OCI-LY3 (cell line): ENCODE measurements at regions not wholly inside any gene's neighbourhood (a gene's known extent, or its start where the extent isn't known, plus 50 kb on each side); places are given as distances from the start of the nearest gene placed in this dataset.

Experiments
- EZH2phosphoT487 ChIP-seq: fragments of 200-600 bp; shearing (Covaris generic); IDR thresholded peaks from 2 replicates; pipeline ENCODE4 v1.6.1; 2018; ENCODE audit warnings: antibody characterized with exemption, mixed run types, low read depth
- TF ChIP-seq, protein P1 (sequence below): fragments of 200-600, 300-600 bp; sonication (generic); IDR thresholded peaks from 2 replicates; pipeline ENCODE4 v1.5.1; 2014; ENCODE audit warnings: antibody characterized with exemption, low read length, low read depth

DNA sequence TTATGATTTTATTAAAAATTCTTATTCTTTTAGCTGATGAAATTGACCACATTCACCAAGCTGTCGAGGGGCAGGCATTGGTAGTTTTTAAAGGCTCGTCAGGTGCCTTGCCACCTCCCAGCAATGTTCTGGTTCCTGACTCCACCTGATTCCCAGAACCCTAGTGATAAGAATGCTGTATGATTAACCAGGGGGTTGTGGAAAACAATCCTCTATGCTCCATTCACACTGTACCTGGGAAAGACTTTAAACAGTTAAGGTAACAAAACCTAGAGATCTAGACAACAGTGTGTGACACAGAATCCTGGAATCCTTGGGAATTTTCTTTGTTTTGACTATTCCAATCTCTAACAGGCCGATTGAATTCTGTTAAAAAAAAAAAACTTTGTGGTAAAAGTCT, 165.7 kb upstream of the OLIG3 start:
- TF ChIP-seq, protein P1, sequence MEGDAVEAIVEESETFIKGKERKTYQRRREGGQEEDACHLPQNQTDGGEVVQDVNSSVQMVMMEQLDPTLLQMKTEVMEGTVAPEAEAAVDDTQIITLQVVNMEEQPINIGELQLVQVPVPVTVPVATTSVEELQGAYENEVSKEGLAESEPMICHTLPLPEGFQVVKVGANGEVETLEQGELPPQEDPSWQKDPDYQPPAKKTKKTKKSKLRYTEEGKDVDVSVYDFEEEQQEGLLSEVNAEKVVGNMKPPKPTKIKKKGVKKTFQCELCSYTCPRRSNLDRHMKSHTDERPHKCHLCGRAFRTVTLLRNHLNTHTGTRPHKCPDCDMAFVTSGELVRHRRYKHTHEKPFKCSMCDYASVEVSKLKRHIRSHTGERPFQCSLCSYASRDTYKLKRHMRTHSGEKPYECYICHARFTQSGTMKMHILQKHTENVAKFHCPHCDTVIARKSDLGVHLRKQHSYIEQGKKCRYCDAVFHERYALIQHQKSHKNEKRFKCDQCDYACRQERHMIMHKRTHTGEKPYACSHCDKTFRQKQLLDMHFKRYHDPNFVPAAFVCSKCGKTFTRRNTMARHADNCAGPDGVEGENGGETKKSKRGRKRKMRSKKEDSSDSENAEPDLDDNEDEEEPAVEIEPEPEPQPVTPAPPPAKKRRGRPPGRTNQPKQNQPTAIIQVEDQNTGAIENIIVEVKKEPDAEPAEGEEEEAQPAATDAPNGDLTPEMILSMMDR: no peak
- no peak for TF ChIP-seq EZH2phosphoT487
